Adrenal gland (tissue), 5 donors: ENCODE measurements at regions not wholly inside any gene's neighbourhood (a gene's known extent, or its start where the extent isn't known, plus 50 kb on each side); places are given as distances from the start of the nearest gene placed in this dataset.

ENCODE experiments used
- CTCF ChIP-seq, 6 experiments: fragments of 450-650 bp in 4 of 6; fragments of 200-600 bp in 2 of 6; sonication (generic) in 1 of 6; IDR thresholded peaks; 1 replicate in 5 of 6; 2 replicates in 1 of 6; pipeline versions ENCODE4 v1.5.1 to v1.8.0; 2016 to 2021; ENCODE audit warnings: antibody characterized with exemption in 6 of 6, mild to moderate bottlenecking in 2 of 6, moderate library complexity in 1 of 6
- POLR2A ChIP-seq, 2 donors: fragments of 450-650 bp; IDR thresholded peaks; one replicate each; pipeline ENCODE4 v1.6.1; 2017; ENCODE audit warnings: antibody characterized with exemption in 2 of 2, mild to moderate bottlenecking in 2 of 2, moderate library complexity in 1 of 2
- donor health status: DM: no; HTN: no; CAD: no.

DNA sequence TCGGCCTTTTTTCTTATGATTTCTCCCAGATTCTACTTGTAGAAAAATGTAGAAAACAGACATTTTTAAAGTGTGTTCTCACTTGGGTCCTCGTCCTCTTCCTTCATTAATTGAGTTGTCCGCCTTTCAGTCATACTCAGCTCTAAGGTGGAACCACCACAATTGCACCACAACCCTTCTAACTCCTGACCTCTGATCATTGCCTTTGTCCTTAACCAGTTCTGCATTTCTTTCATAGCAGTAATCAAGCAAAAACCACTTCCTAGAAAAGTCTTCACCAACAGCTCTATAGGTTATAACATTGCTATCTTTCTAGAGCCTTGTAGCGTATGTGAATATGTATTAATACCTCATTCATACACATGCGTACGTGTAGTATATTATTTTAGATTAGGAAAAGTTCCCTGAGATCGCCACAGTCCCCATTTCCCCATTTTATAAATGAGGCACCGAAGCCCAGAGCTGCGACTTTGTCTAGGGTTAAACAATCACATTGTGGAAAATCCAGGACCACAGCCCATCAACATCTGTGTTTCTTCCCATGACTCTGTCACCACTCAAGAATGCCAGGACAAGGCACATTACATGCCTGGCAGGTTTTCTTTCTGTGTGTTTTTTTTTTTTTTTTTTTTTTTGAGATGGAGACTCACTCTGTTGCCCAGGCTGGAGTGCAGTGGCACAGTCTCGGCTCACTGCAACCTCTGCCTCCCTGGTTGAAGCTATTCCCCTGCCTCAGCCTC is 175.5 kb downstream of the BTBD3 start:
- TF ChIP-seq POLR2A (IDR thresholded peaks at IDR 0.05) (no peak), CTCF (IDR thresholded peaks at IDR 0.05) (no peak)
